ENCODE measurements at regions not wholly inside any gene's neighbourhood (a gene's known extent, or its start where the extent isn't known, plus 50 kb on each side); places are given as distances from the start of the nearest gene placed in this dataset.
"Not testable (repeated sequence)": the region's sequence is repeated elsewhere in the genome, so short reads cannot be mapped to it uniquely, and the experiment has no call there.

DNA sequence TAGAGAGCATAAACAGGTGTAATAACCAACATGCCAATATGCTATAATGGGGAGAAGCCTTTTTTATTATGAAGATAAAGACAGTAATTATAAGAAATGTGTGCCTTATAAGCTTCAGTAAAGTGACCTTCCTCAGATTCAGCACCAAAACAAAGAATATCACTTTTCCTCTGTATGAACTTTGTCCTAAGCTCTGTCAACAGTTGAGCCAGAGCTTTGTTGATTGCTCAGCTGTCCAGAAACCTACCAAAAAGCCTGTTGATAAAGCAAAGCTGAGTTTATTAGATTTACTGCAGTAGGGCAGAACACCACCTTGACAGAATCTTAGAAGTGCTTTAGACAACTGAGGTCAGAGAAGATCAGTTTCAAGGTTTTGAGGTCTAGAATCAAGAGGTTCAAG, 635.3 kb downstream of the EDEM1 start:
- no peak for DNase-seq (ENCODE audit: low read depth, low spot score)
- in situ Hi-C loops (cut with HindIII; ENCODE audit: low pct_unique_long_range_greater_than_20kb, low sequenced_read_pairs): no loop called here

DNA sequence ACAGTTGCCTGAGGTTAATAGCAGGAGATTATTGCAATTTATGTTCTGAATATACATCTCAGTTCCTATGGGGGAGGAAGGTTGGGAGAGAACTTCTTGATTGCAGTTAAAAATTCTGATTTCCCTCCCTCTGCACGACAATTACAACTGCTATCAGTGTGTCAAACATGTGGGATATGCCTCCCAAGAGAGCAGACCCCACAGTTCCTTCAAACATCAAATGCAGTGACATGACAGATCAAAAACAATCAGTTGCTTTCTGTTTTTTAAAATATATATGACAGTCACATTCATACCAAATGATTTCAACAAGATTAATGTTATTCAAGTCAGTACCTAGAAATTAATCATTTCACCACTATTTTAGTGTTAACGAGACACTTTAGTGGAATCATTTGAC, 639.0 kb downstream of the EDEM1 start:
- in situ Hi-C loops (cut with HindIII; ENCODE audit: low pct_unique_long_range_greater_than_20kb, low sequenced_read_pairs): no loop called here
- DNase-seq (ENCODE audit: low read depth, low spot score): no peak

DNA sequence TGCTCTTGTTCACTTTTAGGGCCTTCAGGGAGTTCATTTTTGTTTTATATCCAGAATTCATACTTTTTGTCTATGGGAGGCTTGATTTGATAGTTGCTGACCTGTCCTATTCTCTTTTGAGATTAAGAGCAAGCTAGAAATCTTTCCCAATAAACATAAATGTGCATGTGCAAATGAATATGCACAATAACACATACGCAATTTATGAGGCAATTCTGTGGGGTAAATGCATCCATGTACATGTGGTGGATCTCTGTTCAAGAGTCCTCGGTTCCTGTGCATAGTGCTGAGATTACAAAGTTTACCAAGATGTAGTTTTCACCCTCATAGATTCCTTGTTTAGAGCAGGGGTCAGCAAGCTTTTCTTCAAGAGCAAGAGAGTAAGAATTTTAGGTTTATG, 640.7 kb downstream of the EDEM1 start:
- in situ Hi-C loops (cut with HindIII; ENCODE audit: low pct_unique_long_range_greater_than_20kb, low sequenced_read_pairs): no loop called here

DNA sequence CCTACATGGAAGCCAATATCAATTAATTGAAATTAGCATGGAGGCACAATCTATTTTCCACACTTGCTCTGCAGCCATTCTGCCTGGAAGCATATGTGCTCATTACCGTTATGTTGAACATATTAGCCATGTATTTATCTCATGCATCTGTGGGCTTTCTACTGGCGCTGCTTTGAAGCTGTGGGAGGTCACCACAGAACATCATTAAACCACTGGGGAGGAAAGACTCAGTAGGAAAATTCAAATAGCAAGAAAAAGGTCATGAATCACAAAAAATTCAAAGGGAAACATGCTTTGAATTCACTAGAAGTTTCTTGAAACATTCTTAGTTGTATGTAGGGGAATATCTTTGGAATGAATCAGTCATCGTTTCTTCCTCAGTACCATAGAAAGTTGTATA, 652.5 kb downstream of the EDEM1 start:
- in situ Hi-C loops (cut with HindIII; ENCODE audit: low pct_unique_long_range_greater_than_20kb, low sequenced_read_pairs): no loop called here
- no peak for DNase-seq (ENCODE audit: low read depth, low spot score)

More for the DNA sequence above, 640.7 kb downstream of the EDEM1 start:
- no peak for DNase-seq (ENCODE audit: low read depth, low spot score)

DNA sequence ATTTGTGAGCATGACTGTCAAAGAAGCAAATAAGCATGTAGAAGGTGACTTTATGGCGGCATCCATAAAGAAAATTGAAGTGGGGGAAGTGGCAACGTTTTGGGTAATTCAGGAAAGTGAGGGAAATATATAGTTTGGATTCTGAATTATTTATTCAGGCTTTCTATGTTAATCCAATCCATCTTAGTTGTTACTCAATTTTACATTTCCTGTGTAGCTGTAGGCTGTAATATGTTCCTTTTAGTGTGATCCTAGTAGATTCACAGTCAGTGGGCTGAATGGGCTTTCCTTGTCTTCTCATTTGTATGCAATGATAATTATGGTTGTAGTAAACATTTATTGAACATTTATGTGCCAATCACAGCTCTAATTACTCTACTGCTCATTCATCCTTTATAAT, 654.1 kb downstream of the EDEM1 start:
- in situ Hi-C loops (cut with HindIII; ENCODE audit: low pct_unique_long_range_greater_than_20kb, low sequenced_read_pairs): no loop called here
- DNase-seq (ENCODE audit: low read depth, low spot score): no peak

DNA sequence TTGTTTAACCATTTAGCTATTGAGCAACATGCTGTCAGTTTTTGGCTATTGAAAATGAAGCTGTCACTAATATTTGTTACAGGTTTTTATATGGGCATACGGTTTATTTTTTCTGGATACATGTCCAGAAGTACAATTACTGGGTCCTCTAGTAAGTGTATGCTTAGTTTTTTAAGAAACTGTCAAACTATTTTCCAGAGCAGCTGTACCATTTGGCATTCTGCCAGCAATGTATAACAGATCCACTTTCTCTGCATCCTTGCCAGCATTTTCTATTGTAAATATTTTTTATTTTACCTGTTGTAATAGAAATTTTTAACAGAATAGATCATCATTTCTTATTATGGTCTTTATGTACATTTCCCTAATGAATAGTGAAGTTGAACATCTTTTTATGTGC, 658.8 kb downstream of the EDEM1 start:
- DNase-seq (ENCODE audit: low read depth, low spot score): no peak
- in situ Hi-C loops (cut with HindIII; ENCODE audit: low pct_unique_long_range_greater_than_20kb, low sequenced_read_pairs): no loop called here

DNA sequence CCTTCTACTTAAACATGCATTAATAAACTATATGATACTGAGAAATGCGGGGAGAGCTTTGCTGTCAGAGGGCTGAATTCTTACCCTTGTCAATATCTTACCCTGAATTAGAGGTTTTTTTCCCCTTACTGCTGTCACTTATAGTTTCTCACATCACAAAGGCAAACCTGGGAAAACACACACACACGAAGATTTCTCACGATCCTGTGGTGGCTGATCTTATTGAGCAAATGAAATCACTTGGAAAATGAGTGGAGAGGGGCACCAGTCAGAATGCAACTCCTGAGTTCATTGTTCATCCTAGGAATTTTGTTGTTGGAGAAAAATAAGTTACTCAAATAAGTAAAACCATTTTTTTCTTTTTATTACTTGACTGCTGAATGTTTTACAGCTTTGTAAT, 673.6 kb downstream of the EDEM1 start:
- DNase-seq (ENCODE audit: low read depth, low spot score): no peak
- in situ Hi-C loops (cut with HindIII; ENCODE audit: low pct_unique_long_range_greater_than_20kb, low sequenced_read_pairs): no loop called here

DNA sequence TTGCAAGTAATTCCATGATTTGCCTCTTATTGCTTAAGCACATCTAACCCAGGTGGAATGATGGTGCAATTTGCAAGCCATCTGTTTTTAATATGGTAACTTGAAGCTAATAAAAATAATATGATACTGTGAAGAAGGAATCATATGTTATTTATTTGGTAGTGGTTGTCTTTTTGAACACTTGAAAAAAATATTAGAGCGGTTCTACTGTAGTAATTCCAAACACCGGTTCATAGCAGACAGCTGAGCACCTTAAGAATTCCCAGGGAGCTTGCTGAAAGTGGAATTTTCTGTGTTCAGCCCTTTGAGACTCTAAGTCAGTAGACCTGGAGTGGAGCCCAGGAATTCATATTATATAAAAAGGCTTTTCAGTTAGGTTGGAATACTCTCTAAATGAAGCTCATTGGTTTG, 687.4 kb downstream of the EDEM1 start:
- in situ Hi-C loops (cut with HindIII; ENCODE audit: low pct_unique_long_range_greater_than_20kb, low sequenced_read_pairs): no loop called here
- DNase-seq (ENCODE audit: low read depth, low spot score): no peak

DNA sequence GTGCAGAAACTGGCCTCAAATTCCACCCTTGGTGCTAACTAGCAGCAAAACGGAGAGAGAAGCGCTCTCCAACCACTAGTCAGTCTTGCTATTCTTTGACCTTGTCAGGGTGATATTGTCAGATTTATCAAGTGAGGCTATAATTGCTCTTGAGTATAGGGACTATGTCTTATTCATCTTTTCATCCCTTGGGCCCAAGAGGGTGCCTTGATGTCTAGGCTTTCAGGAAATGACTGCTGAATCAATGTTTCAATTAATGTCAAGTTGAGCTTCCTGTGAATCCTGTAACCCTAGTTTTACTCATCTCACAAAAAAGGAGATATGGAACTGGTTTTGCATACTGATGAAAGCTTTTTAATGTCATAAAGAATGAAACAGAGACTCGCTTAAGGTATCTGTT, 701.3 kb downstream of the EDEM1 start:
- in situ Hi-C loops (cut with HindIII; ENCODE audit: low pct_unique_long_range_greater_than_20kb, low sequenced_read_pairs): no loop called here
- DNase-seq (ENCODE audit: low read depth, low spot score): no peak

DNA sequence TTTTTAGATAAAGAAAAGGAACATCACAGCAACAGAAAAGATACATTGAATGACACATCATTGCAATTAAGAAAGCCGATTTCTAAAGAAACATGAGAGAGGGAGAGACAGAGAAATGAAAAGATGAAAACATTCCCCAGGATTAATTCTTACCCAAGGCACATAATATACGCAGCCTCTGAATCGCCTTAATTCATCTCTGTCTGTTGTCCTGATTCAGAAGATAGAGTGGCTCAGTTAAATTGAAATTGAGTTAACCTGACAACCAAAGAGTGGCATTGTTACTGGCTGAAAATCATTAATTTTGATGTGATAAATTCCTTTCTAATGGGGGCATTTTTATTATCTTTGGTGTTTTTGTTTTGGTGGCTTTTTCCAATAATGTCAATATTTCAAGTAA, 701.9 kb downstream of the EDEM1 start:
- in situ Hi-C loops (cut with HindIII; ENCODE audit: low pct_unique_long_range_greater_than_20kb, low sequenced_read_pairs): no loop called here
- no peak for DNase-seq (ENCODE audit: low read depth, low spot score)

DNA sequence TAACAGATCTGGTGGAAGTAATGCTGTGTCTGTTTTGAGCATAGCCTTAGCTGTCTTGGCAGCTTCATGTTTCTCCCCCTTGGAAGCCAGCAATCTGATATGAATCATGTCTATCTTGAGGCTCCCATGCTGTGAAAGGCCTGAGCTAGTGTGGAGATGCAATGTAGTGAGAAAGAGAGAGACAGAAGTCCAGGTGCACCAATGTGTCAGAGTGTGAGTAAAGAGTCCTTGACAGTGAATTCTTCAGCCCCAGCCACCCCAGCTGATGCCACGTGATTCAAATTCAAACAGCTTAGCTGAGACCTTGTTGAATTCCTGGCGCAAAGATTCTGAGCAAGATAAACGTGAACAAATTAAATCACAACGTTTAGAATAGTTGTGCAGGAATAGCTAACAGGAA, 704.2 kb downstream of the EDEM1 start:
- in situ Hi-C loops (cut with HindIII; ENCODE audit: low pct_unique_long_range_greater_than_20kb, low sequenced_read_pairs): no loop called here

DNA sequence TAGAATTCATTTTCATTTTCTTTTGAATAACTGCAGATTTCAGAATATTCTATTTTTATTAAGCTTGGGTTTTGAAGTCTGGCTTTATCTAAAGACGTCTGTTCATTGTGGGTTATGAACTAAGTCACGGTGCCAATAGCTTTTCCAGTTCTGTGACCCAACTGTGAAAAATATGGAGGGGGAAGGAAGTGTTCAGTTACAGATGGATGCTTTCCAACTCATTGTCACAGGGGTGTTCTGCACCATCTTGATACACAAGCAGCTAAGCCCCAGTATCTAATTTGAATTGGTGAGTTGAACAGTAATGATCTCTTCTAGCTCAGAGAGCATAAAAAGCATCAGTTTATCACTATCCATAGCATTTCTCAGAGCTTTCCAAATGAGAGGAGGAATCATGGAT, 710.6 kb downstream of the EDEM1 start:
- in situ Hi-C loops (cut with HindIII; ENCODE audit: low pct_unique_long_range_greater_than_20kb, low sequenced_read_pairs): no loop called here
- DNase-seq (ENCODE audit: low read depth, low spot score): no peak

More for the DNA sequence above, 704.2 kb downstream of the EDEM1 start:
- DNase-seq (ENCODE audit: low read depth, low spot score): no peak

DNA sequence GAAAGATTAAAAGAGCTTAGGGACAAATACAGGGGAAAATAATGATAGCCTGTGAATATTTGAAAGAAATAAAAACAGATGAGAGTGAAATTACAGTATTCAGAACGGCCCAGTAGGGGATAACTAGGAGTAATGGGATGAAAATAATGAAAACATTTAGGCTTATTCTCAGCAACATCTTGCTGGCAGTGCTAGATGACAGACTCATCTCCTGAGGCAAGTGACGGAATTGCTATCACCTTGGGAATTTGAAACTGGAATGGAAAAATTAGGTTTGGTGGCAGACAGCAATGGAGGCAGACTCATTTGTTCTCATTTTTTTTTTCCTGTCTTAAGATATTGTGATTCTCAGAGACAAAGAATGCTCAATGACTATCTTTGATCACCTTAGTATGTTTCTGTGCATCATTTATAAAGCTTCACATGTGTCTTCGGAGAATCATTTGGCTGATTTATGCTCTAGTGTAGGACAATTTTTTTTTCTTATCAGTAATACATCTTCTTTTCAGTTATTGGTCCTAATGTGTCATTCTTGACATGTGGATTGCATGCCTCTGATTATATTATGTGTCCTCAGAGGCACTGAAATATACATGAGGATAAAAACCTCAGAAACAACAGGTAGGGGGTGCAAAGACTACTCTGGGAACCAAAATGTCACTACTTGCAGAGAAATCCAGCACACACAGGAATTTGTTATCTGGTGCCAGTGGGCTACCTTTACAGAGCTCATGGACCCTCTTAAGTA, 711.7 kb downstream of the EDEM1 start:
- no peak for DNase-seq (ENCODE audit: low read depth, low spot score)
- in situ Hi-C loops (cut with HindIII; ENCODE audit: low pct_unique_long_range_greater_than_20kb, low sequenced_read_pairs): no loop called here

DNA sequence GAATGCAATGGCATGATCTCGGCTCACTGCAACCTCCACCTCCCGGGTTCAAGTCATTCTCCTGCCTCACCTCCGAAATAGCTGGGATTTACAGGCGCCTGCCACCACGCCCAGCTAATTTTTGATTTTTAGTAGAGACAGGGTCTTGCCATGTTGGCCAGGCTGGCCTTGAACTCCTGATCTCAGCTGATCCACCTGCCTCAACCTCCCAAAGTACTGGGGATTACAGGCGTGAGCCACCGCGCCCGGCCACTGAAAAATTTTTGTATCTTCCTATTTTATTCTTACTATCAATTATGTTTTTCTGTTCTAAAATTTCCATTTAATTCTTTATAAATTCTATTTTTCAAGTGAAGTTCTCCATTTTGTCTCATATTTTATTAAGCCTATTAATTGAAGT, 730.4 kb downstream of the EDEM1 start:
- in situ Hi-C loops (cut with HindIII; ENCODE audit: low pct_unique_long_range_greater_than_20kb, low sequenced_read_pairs): no loop called here
- DNase-seq (ENCODE audit: low read depth, low spot score): no peak

DNA sequence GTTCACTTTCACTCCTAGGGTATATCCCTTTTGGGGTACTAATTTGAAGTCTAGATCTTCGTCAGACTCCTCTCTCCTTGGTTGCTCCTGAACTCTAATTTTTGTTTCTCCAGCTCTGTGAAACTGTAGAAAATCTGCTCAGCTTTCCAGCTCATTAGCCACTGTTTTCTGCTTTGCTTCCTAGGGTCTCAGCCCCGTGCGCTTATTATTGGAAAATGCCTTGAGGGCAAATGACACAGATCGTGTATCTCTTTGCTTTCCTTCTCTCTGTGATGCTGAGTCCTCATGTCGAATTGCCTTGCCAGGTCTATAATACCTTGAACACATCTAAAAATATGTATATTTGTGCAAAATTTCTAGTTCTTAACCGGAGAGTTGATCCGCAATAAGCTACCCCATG, 731.1 kb downstream of the EDEM1 start:
- DNase-seq (ENCODE audit: low read depth, low spot score): no peak
- in situ Hi-C loops (cut with HindIII; ENCODE audit: low pct_unique_long_range_greater_than_20kb, low sequenced_read_pairs): no loop called here

DNA sequence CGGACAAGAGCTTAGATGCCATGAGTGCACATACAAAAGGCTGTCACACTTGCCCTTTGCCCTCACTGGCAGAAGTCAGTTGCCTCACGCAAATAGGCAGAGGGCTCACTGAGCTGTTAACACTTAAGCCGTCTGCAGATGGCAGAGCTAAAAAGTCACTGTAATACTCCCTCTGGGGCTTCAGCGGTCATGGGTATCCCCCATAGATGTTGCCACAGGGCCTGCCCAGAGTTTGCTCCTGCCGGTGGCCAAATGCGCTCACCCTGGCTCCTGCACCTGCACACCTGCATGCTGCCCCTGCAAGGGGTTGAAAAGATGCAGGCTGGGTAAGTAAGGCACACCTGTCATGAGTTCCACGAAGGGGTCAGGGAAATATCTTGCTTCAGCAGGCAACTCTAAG, 741.5 kb downstream of the EDEM1 start:
- in situ Hi-C loops (cut with HindIII; ENCODE audit: low pct_unique_long_range_greater_than_20kb, low sequenced_read_pairs): no loop called here
- DNase-seq (ENCODE audit: low read depth, low spot score): no peak

DNA sequence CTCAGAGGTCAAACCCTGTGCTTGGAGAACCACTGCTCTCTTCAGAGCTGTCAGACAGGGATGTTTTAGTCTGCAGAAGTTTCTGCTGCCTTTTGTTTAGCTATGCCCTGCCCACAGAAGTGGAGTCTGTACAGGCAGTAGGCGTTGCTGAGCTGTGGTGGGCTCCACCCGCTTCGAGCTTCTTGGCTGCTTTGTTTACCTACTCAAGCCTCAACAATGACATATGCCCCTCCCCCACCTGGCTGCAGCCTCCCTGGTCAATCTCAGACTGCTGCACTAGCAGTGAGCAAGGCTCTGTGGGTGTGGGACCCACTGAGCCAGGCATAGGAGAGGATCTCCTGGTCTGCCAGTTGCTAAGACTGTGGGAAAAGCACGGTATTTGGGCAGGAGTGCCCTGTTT, 756.6 kb downstream of the EDEM1 start:
- DNase-seq (ENCODE audit: low read depth, low spot score); in situ Hi-C loops (cut with HindIII; ENCODE audit: low pct_unique_long_range_greater_than_20kb, low sequenced_read_pairs): not testable (repeated sequence)

DNA sequence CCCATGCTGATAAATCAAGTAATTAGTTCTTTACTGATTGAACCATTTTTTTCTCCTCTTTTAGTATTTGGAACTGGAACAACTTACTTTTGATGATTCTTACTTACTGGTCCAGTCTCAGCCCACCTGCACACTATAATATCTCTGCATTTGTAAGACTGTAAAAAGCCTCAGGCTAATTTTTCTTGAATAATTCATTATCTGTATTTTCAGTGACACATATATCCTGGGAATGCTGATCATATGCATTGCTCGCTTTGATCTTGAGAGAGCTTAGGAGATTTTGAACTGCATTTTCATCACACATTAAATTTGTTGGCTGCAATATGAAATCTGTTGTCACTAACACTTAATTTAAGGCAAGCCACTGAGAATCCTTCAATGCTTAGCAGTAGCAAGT, 760.6 kb downstream of the EDEM1 start:
- DNase-seq (ENCODE audit: low read depth, low spot score): no peak
- in situ Hi-C loops (cut with HindIII; ENCODE audit: low pct_unique_long_range_greater_than_20kb, low sequenced_read_pairs): no loop called here

DNA sequence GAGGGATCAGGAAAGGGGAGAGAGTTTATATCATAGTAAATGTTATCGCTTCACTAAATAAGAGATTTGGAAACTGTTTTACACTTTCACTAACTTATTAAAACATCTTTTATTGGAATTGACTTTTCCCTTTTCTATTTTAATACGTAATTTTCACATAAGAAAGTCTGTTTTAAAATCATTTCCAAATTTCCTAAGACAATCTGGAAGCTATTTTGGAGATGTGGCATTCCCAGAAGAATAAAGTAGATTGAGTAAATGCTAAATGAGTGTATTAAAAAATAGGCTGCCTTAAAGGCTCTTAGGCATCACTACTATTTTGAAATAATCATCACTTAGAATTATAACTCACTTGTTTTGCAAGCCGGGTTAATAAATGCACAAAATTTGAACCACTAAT, 763.5 kb downstream of the EDEM1 start:
- no peak for DNase-seq (ENCODE audit: low read depth, low spot score)
- in situ Hi-C loops (cut with HindIII; ENCODE audit: low pct_unique_long_range_greater_than_20kb, low sequenced_read_pairs): no loop called here

DNA sequence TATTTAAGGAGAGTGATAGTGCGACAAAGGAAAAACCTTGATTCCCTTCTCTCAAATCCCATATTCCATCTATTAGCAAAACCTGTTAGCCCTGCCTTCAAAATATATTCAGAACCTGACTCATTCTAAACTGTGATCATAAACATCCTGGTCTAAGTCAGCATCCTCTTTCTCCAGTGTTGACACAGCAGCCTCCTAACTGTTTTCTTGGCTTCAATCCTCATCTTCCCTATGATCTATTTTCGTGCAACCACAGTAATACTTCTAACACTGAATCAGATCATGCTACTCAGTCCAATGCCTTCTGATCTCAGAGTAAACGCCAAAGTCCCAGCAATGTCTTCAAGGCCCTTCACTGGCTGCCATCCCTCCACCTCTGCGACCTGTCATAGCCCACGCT, 785.1 kb downstream of the EDEM1 start:
- DNase-seq (ENCODE audit: low read depth, low spot score): no peak
- in situ Hi-C loops (cut with HindIII; ENCODE audit: low pct_unique_long_range_greater_than_20kb, low sequenced_read_pairs): no loop called here

All from SK-MEL-5 (cell line).